Suprapubic skin (tissue), 3 donors: ENCODE measurements at regions not wholly inside any gene's neighbourhood (a gene's known extent, or its start where the extent isn't known, plus 50 kb on each side); places are given as distances from the start of the nearest gene placed in this dataset.

Source experiments
- CTCF ChIP-seq, 2 donors: fragments of 200-600 bp in 1 of 2; fragments of 450-650 bp in 1 of 2; sonication (generic) in 1 of 2; IDR thresholded peaks; one replicate each; pipeline ENCODE4 v1.5.1; 2016 to 2019; ENCODE audit warnings: antibody characterized with exemption in 2 of 2, mild to moderate bottlenecking in 1 of 2, moderate library complexity in 1 of 2
- EP300 ChIP-seq: sonication (generic); formaldehyde crosslinking; IDR thresholded peaks from one replicate; pipeline ENCODE4 v1.6.1; 2017; ENCODE audit warnings: antibody characterized with exemption

- TF ChIP-seq CTCF (IDR thresholded peaks at IDR 0.05) (no peak), EP300 (no peak)
These were observed 252.4 kb upstream of the WWC1 start for GRCh38 chr5:168039039-168039438.
